SK-N-SH treated with all-trans-retinoic acid at 6 μM for 48 hours (cell line): ENCODE measurements at regions not wholly inside any gene's neighbourhood (a gene's known extent, or its start where the extent isn't known, plus 50 kb on each side); places are given as distances from the start of the nearest gene placed in this dataset.

ENCODE experiments used
- ATAC-seq: fragments of 200-7000 bp; cut with Tn5 transposase; 3 replicates; pipeline ENCODE4 v1.9.1; 2020; ENCODE audit warnings: mild to moderate bottlenecking, moderate library complexity
- ARNTL ChIP-seq: fragments of 450-650 bp; formaldehyde crosslinking; IDR thresholded peaks from 2 replicates; pipeline ENCODE4 v1.5.0; 2020; ENCODE audit warnings: low read depth, mild to moderate bottlenecking, moderate library complexity, borderline replicate concordance
- BACH2 ChIP-seq: fragments of 250-450 bp; sonication (Bioruptor Pico); IDR thresholded peaks from 2 replicates; pipeline ENCODE4 v1.9.0; 2021; ENCODE audit warnings: mild to moderate bottlenecking, borderline replicate concordance
- CREB5 ChIP-seq: fragments of 250-450 bp; sonication (Bioruptor Pico); IDR thresholded peaks from 2 replicates; pipeline ENCODE4 v1.5.1; 2020; ENCODE audit warnings: low read depth, mild to moderate bottlenecking, moderate library complexity
- CSDC2 ChIP-seq: fragments of 250-450 bp; sonication (Bioruptor Pico); IDR thresholded peaks from 2 replicates; pipeline ENCODE4 v1.5.0; 2020; ENCODE audit warnings: mild to moderate bottlenecking, moderate library complexity
- CSRNP3 ChIP-seq: fragments of 250-450 bp; sonication (Bioruptor Pico); IDR thresholded peaks from 2 replicates; pipeline ENCODE4 v1.5.1; 2021; ENCODE audit warnings: mild to moderate bottlenecking, moderate library complexity
- ESRRG ChIP-seq: fragments of 250-450 bp; sonication (Bioruptor Pico); IDR thresholded peaks from 2 replicates; pipeline ENCODE4 v1.6.1; 2021; ENCODE audit warnings: mild to moderate bottlenecking
- GLIS3 ChIP-seq: fragments of 250-450 bp; sonication (Bioruptor Pico); IDR thresholded peaks from 2 replicates; pipeline ENCODE4 v1.5.0; 2020; ENCODE audit warnings: mild to moderate bottlenecking, moderate library complexity
- ISL1 ChIP-seq: fragments of 250-450 bp; sonication (Bioruptor Pico); IDR thresholded peaks from 2 replicates; pipeline ENCODE4 v2.1.2; 2022; ENCODE audit warnings: mild to moderate bottlenecking, moderate library complexity
- OSR1 ChIP-seq: fragments of 250-450 bp; sonication (Bioruptor Pico); IDR thresholded peaks from 2 replicates; pipeline ENCODE4 v1.8.0; 2022; ENCODE audit warnings: moderate library complexity, mild to moderate bottlenecking, inconsistent platforms
- PATZ1 ChIP-seq: fragments of 250-450 bp; sonication (Bioruptor Pico); IDR thresholded peaks from 2 replicates; pipeline ENCODE4 v1.8.0; 2020; ENCODE audit warnings: mild to moderate bottlenecking, moderate library complexity, borderline replicate concordance
- POU6F1 ChIP-seq: fragments of 250-450 bp; sonication (Bioruptor Pico); IDR thresholded peaks from 2 replicates; pipeline ENCODE4 v1.8.0; 2021; ENCODE audit warnings: low read depth, mild to moderate bottlenecking, moderate library complexity, borderline replicate concordance
- PPARA ChIP-seq: fragments of 250-450 bp; sonication (Bioruptor Pico); IDR thresholded peaks from 2 replicates; pipeline ENCODE4 v1.5.0; 2020; ENCODE audit warnings: mild to moderate bottlenecking, borderline replicate concordance
- RARB ChIP-seq: fragments of 250-450 bp; sonication (Bioruptor Pico); IDR thresholded peaks from 2 replicates; pipeline ENCODE4 v1.8.0; 2021; ENCODE audit warnings: mild to moderate bottlenecking, moderate library complexity
- SNAI2 ChIP-seq: fragments of 250-450 bp; sonication (Bioruptor Pico); IDR thresholded peaks from 2 replicates; pipeline ENCODE4 v1.5.0; 2020; ENCODE audit warnings: mild to moderate bottlenecking, moderate library complexity
- TCF4 ChIP-seq: fragments of 250-450 bp; sonication (Bioruptor Pico); IDR thresholded peaks from 2 replicates; pipeline ENCODE4 v1.8.0; 2021; ENCODE audit warnings: mild to moderate bottlenecking, moderate library complexity, borderline replicate concordance
- TOX ChIP-seq: fragments of 250-450 bp; sonication (Bioruptor Pico); IDR thresholded peaks from 2 replicates; pipeline ENCODE4 v1.8.0; 2021; ENCODE audit warnings: mild to moderate bottlenecking, moderate library complexity, borderline replicate concordance
- ZC3H10 ChIP-seq: fragments of 250-450 bp; sonication (Bioruptor Pico); IDR thresholded peaks from 2 replicates; pipeline ENCODE4 v1.5.1; 2021; ENCODE audit warnings: mild to moderate bottlenecking, moderate library complexity
- ZFP3 ChIP-seq: fragments of 250-450 bp; sonication (Bioruptor Pico); IDR thresholded peaks from 2 replicates; pipeline ENCODE4 v1.5.0; 2020; ENCODE audit warnings: mild to moderate bottlenecking, moderate library complexity
- ZFP30 ChIP-seq: fragments of 450-650 bp; formaldehyde crosslinking; IDR thresholded peaks from 2 replicates; pipeline ENCODE4 v1.5.0; 2022; ENCODE audit warnings: mild to moderate bottlenecking, moderate library complexity
- ZNF565 ChIP-seq: fragments of 450-650 bp; formaldehyde crosslinking; conservative IDR thresholded peaks from 2 replicates; pipeline ENCODE4 v1.5.0; 2020; ENCODE audit warnings: low read depth, mild to moderate bottlenecking, moderate library complexity
- ZNF70 ChIP-seq: fragments of 450-650 bp; formaldehyde crosslinking; IDR thresholded peaks from 2 replicates; pipeline ENCODE4 v1.5.0; 2020; ENCODE audit warnings: mild to moderate bottlenecking, moderate library complexity
- ZNF8 ChIP-seq: fragments of 450-650 bp; formaldehyde crosslinking; IDR thresholded peaks from 2 replicates; pipeline ENCODE4 v1.5.0; 2020; ENCODE audit warnings: mild to moderate bottlenecking, moderate library complexity
- TF ChIP-seq, protein P1 (sequence below): fragments of 250-450 bp; sonication (Bioruptor Pico); IDR thresholded peaks from 2 replicates; pipeline ENCODE4 v1.5.0; 2020; ENCODE audit warnings: mild to moderate bottlenecking, moderate library complexity

- TF ChIP-seq POU6F1 (CRISPR knock-in tag) (no peak), ZNF70 (CRISPR knock-in tag) (no peak), CREB5 (CRISPR knock-in tag) (no peak), ZNF8 (CRISPR knock-in tag) (no peak), BACH2 (CRISPR knock-in tag) (no peak), OSR1 (CRISPR knock-in tag) (no peak), TOX (CRISPR knock-in tag) (no peak), PATZ1 (CRISPR knock-in tag) (no peak), ESRRG (CRISPR knock-in tag) (no peak), RARB (CRISPR knock-in tag) (no peak), ARNTL (CRISPR knock-in tag) (no peak), CSDC2 (CRISPR knock-in tag) (no peak), ZFP30 (no peak), GLIS3 (CRISPR knock-in tag) (no peak), ZC3H10 (no peak), ZNF565 (CRISPR knock-in tag) (no peak)
- TF ChIP-seq, protein P1, sequence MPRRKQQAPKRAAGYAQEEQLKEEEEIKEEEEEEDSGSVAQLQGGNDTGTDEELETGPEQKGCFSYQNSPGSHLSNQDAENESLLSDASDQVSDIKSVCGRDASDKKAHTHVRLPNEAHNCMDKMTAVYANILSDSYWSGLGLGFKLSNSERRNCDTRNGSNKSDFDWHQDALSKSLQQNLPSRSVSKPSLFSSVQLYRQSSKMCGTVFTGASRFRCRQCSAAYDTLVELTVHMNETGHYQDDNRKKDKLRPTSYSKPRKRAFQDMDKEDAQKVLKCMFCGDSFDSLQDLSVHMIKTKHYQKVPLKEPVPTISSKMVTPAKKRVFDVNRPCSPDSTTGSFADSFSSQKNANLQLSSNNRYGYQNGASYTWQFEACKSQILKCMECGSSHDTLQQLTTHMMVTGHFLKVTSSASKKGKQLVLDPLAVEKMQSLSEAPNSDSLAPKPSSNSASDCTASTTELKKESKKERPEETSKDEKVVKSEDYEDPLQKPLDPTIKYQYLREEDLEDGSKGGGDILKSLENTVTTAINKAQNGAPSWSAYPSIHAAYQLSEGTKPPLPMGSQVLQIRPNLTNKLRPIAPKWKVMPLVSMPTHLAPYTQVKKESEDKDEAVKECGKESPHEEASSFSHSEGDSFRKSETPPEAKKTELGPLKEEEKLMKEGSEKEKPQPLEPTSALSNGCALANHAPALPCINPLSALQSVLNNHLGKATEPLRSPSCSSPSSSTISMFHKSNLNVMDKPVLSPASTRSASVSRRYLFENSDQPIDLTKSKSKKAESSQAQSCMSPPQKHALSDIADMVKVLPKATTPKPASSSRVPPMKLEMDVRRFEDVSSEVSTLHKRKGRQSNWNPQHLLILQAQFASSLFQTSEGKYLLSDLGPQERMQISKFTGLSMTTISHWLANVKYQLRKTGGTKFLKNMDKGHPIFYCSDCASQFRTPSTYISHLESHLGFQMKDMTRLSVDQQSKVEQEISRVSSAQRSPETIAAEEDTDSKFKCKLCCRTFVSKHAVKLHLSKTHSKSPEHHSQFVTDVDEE (CRISPR knock-in tag): no peak
- TF ChIP-seq, all 23 proteins: peak for 0
- no peak for ATAC-seq
Measured at GRCh38 chr10:128498746-128499145, 372.5 kb upstream of the MKI67 start.

GRCh38 chr10:128499486-128499885, 373.3 kb upstream of the MKI67 start:
- ATAC-seq: no peak

More at GRCh38 chr10:128499486-128499885, 373.3 kb upstream of the MKI67 start:
- TF ChIP-seq ZC3H10: no peak
- no peak for TF ChIP-seq CSDC2 (CRISPR knock-in tag)
- TF ChIP-seq PPARA (CRISPR knock-in tag): no peak
- TF ChIP-seq RARB (CRISPR knock-in tag): no peak
- no peak for TF ChIP-seq BACH2 (CRISPR knock-in tag)
- TF ChIP-seq ZFP30: no peak
- TF ChIP-seq TOX (CRISPR knock-in tag): no peak
- no peak for TF ChIP-seq PATZ1 (CRISPR knock-in tag)
- TF ChIP-seq ISL1 (CRISPR knock-in tag): no peak
- TF ChIP-seq OSR1 (CRISPR knock-in tag): no peak
- TF ChIP-seq ZNF565 (CRISPR knock-in tag): no peak
- no peak for TF ChIP-seq ZFP3 (CRISPR knock-in tag)
- no peak for TF ChIP-seq CREB5 (CRISPR knock-in tag)
- TF ChIP-seq, protein P1 (CRISPR knock-in tag): no peak
- TF ChIP-seq SNAI2 (CRISPR knock-in tag): no peak
- TF ChIP-seq ZNF8 (CRISPR knock-in tag): no peak
- TF ChIP-seq ESRRG (CRISPR knock-in tag): no peak
- TF ChIP-seq CSRNP3: no peak
- TF ChIP-seq TCF4 (CRISPR knock-in tag): no peak
